HCT116 (cell line): ENCODE measurements at regions not wholly inside any gene's neighbourhood (a gene's known extent, or its start where the extent isn't known, plus 50 kb on each side); places are given as distances from the start of the nearest gene placed in this dataset.

ENCODE experiments used
- ATAC-seq: fragments of 200-7000 bp; cut with Tn5 transposase; 2 replicates; pipeline ENCODE4 v1.9.1; 2020; ENCODE audit warnings: mild to moderate bottlenecking, moderate library complexity
- BruUV-seq: library from RNA; stranded (reverse); fragments of 400-500 nt; replicated peaks from 2 replicates; lab custom pipeline; 2021; lab: Mats Ljungman, UMichigan
- CTCF ChIA-PET: fragments of 300-600 bp; sonication (Branson Sonifier 250); formaldehyde crosslinking; loops from one replicate; lab custom pipeline; 2021; ENCODE audit warnings: antibody characterized with exemption; lab: Charles Lee
- POLR2A ChIA-PET: fragments of 300-600, 350-600 bp; sonication (Branson Sonifier 250); formaldehyde crosslinking; loops from one replicate; lab custom pipeline; 2021; ENCODE audit warnings: antibody characterized with exemption; lab: Charles Lee
- RAD21 ChIA-PET, 2 experiments: fragments of 300-600 bp; sonication (Branson Sonifier 250); formaldehyde crosslinking; loops; one replicate each; lab custom pipeline; 2023; ENCODE audit warnings: low total read pairs in 2 of 2; ENCODE audit not compliant: uncharacterized antibody in 2 of 2, unreplicated experiment in 2 of 2, low non-redundant PET in 1 of 2; lab: Charles Lee
- DNase-seq: peaks from one replicate; pipeline ENCODE4 v3.0.0-alpha.2; 2010; ENCODE audit warnings: low read depth, low spot score
- H2AFZ ChIP-seq: fragments of 200-600 bp; shearing (Covaris generic), sonication (generic); 2 replicates; pipeline ENCODE4 v1.6.1; 2017; ENCODE audit warnings: low read depth, mixed run types, mixed read lengths, antibody characterized with exemption, low read length; ENCODE audit not compliant: poor library complexity, severe bottlenecking
- H3K27ac ChIP-seq: 2 replicates; pipeline ENCODE4 v1.5.1; 2012; ENCODE audit warnings: low read depth, low read length
- H3K27me3 ChIP-seq: fragments of 200-600 bp; sonication (generic); 2 replicates; pipeline ENCODE4 v1.6.1; 2016; ENCODE audit warnings: mixed run types, low read length, mixed read lengths; ENCODE audit not compliant: insufficient read depth
- H3K36me3 ChIP-seq, 2 experiments: fragments of 200-500 bp in 1 of 2; fragments of 200-600 bp in 1 of 2; sonication (Bioruptor generic) in 1 of 2; sonication (generic) in 1 of 2; 2 replicates each; pipeline versions ENCODE4 v1.5.1 to v1.6.1; 2014 to 2016; ENCODE audit warnings: low read length in 2 of 2, inconsistent platforms in 1 of 2, mixed read lengths in 1 of 2, mixed run types in 1 of 2; ENCODE audit not compliant: insufficient read depth in 2 of 2, control insufficient read depth in 1 of 2
- H3K4me1 ChIP-seq, 2 experiments: fragments of 200-600 bp in 1 of 2; sonication (generic) in 1 of 2; 2 replicates each; pipeline versions ENCODE4 v1.5.1 to v1.6.1; 2012 to 2017; ENCODE audit warnings: low read length in 2 of 2, inconsistent platforms in 1 of 2, mild to moderate bottlenecking in 1 of 2, mixed read lengths in 1 of 2, mixed run types in 1 of 2, moderate library complexity in 1 of 2; ENCODE audit not compliant: insufficient read depth in 2 of 2, control insufficient read depth in 1 of 2
- H3K4me2 ChIP-seq: fragments of 200-600 bp; sonication (generic); 2 replicates; pipeline ENCODE4 v1.6.1; 2017; ENCODE audit warnings: mixed run types, low read length, mixed read lengths
- H3K4me3 ChIP-seq, 2 experiments: fragments of 200-600 bp in 1 of 2; sonication (generic) in 1 of 2; replicated peaks in 1 of 2; 2 replicates each; pipeline ENCODE4 v1.5.1; 2011 to 2016; ENCODE audit warnings: low read length in 2 of 2, control low read depth in 1 of 2, low read depth in 1 of 2, mild to moderate bottlenecking in 1 of 2, mixed read lengths in 1 of 2, mixed run types in 1 of 2
- H3K79me2 ChIP-seq: fragments of 200-600 bp; sonication (generic); 2 replicates; pipeline ENCODE4 v1.6.1; 2017; ENCODE audit warnings: mild to moderate bottlenecking, mixed run types, low read length, moderate library complexity, mixed read lengths; ENCODE audit not compliant: insufficient read depth
- H3K9ac ChIP-seq: fragments of 200-600 bp; sonication (generic); 2 replicates; pipeline ENCODE4 v1.6.1; 2016; ENCODE audit warnings: low read length, mixed read lengths
- H3K9me2 ChIP-seq: fragments of 200-600 bp; sonication (generic), shearing (Covaris generic); 2 replicates; pipeline ENCODE4 v1.6.1; 2017; ENCODE audit warnings: mixed run types, mild to moderate bottlenecking, moderate library complexity; ENCODE audit not compliant: insufficient read depth
- H3K9me3 ChIP-seq, 2 experiments: fragments of 200-500 bp in 1 of 2; fragments of 200-600 bp in 1 of 2; sonication (Bioruptor generic) in 1 of 2; sonication (generic) in 1 of 2; 2 replicates each; pipeline ENCODE4 v1.6.1; 2014 to 2017; ENCODE audit warnings: low read length in 2 of 2, mixed read lengths in 2 of 2, inconsistent platforms in 1 of 2, low read depth in 1 of 2, mild to moderate bottlenecking in 1 of 2, mixed run types in 1 of 2, moderate library complexity in 1 of 2; ENCODE audit not compliant: control insufficient read depth in 1 of 2, insufficient read depth in 1 of 2
- H4K20me1 ChIP-seq: fragments of 200-600 bp; sonication (generic), shearing (Covaris generic); 2 replicates; pipeline ENCODE4 v1.6.1; 2017; ENCODE audit warnings: mixed run types, mild to moderate bottlenecking, moderate library complexity; ENCODE audit not compliant: insufficient read depth
- CBX3 ChIP-seq: IDR thresholded peaks from 2 replicates; pipeline ENCODE4 v1.6.1; 2012; ENCODE audit warnings: low read depth
- EZH2phosphoT487 ChIP-seq: fragments of 200-600 bp; IDR thresholded peaks from 2 replicates; pipeline ENCODE4 v1.6.1; 2018; ENCODE audit warnings: antibody characterized with exemption, borderline replicate concordance
- POLR2A ChIP-seq: IDR thresholded peaks from 2 replicates; pipeline ENCODE4 v1.7.0; 2011; ENCODE audit warnings: borderline replicate concordance; ENCODE audit not compliant: insufficient read depth, insufficient read length; ENCODE audit errors: extremely low read depth
- ZBTB33 ChIP-seq: IDR thresholded peaks from 2 replicates; pipeline ENCODE4 v1.6.1; 2011; ENCODE audit warnings: mild to moderate bottlenecking, low read length, moderate library complexity; ENCODE audit not compliant: insufficient replicate concordance; ENCODE audit errors: extremely low read depth
- ZNF274 ChIP-seq: fragments of 200-500 bp; sonication (Bioruptor generic); IDR thresholded peaks from 2 replicates; pipeline ENCODE4 v1.6.1; 2014; ENCODE audit warnings: mild to moderate bottlenecking, low read depth, low read length, inconsistent platforms
- intact Hi-C: fragments of 100-400 bp; cut with micrococcal nuclease; formaldehyde crosslinking; loops from 2 replicates; pipeline ENCODE4 v1.10.0; 2022
- TF ChIP-seq, protein P1 (sequence below): IDR thresholded peaks from 2 replicates; pipeline ENCODE4 v1.6.1; 2012

GRCh38 chr15:53830707-53831386 is 71.4 kb upstream of the WDR72 start:
- H3K4me3 ChIP-seq: no peak overlapping the region
- no peak overlapping the region for H3K9ac ChIP-seq
- DNase-seq (no peak), ATAC-seq (no peak)
- H3K9me2 ChIP-seq: no peaks in the 10 kb centered on the region
- H4K20me1 ChIP-seq: no peaks in the 10 kb centered on the region
- ChIA-PET CTCF (no interaction called here), POLR2A (no interaction called here), RAD21 (no interaction called here)
- no peaks in the 10 kb centered on the region for H3K36me3 ChIP-seq
- TF ChIP-seq CBX3: no peak
- no peak for TF ChIP-seq EZH2phosphoT487
- TF ChIP-seq, protein P1, sequence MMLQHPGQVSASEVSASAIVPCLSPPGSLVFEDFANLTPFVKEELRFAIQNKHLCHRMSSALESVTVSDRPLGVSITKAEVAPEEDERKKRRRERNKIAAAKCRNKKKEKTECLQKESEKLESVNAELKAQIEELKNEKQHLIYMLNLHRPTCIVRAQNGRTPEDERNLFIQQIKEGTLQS: no peak
- no peak for TF ChIP-seq ZNF274
- TF ChIP-seq POLR2A: no peak
- TF ChIP-seq ZBTB33: no peak
- H2AFZ ChIP-seq: no peak overlapping the region
- H3K27me3 ChIP-seq: no peaks in the 10 kb centered on the region
- no TSS peak for BruUV-seq
- no peaks in the 10 kb centered on the region for H3K79me2 ChIP-seq
- intact Hi-C loops: no loop called here
- no peaks in the 10 kb centered on the region for H3K4me1 ChIP-seq
- H3K9me3 ChIP-seq: no peaks in the 10 kb centered on the region; a peak in 1 of 4 replicates
- no peak overlapping the region for H3K27ac ChIP-seq
- H3K4me2 ChIP-seq: no peak overlapping the region
